ENCODE measurements at regions not wholly inside any gene's neighbourhood (a gene's known extent, or its start where the extent isn't known, plus 50 kb on each side); places are given as distances from the start of the nearest gene placed in this dataset.

GRCh38 chr2:212644195-212644837 is 105.7 kb upstream of the ERBB4 start:
- TF ChIP-seq, protein P1, sequence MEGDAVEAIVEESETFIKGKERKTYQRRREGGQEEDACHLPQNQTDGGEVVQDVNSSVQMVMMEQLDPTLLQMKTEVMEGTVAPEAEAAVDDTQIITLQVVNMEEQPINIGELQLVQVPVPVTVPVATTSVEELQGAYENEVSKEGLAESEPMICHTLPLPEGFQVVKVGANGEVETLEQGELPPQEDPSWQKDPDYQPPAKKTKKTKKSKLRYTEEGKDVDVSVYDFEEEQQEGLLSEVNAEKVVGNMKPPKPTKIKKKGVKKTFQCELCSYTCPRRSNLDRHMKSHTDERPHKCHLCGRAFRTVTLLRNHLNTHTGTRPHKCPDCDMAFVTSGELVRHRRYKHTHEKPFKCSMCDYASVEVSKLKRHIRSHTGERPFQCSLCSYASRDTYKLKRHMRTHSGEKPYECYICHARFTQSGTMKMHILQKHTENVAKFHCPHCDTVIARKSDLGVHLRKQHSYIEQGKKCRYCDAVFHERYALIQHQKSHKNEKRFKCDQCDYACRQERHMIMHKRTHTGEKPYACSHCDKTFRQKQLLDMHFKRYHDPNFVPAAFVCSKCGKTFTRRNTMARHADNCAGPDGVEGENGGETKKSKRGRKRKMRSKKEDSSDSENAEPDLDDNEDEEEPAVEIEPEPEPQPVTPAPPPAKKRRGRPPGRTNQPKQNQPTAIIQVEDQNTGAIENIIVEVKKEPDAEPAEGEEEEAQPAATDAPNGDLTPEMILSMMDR (conservative IDR thresholded peaks at IDR 0.05; ENCODE audit: low read length): no peak
- no peak for TF ChIP-seq EZH2phosphoT487 (IDR thresholded peaks at IDR 0.05; ENCODE audit: borderline replicate concordance)
